Activated CD4-positive, alpha-beta memory T cell treated with anti-CD3 and anti-CD28 coated beads for 36 hours (primary cell): ENCODE measurements at regions not wholly inside any gene's neighbourhood (a gene's known extent, or its start where the extent isn't known, plus 50 kb on each side); places are given as distances from the start of the nearest gene placed in this dataset.

ENCODE experiments used
- CTCF ChIA-PET: fragments of 350-600 bp; sonication (Branson Sonifier 250); formaldehyde crosslinking; loops from one replicate; lab custom pipeline; 2021; ENCODE audit warnings: antibody characterized with exemption, inconsistent platforms; lab: Charles Lee
- POLR2A ChIA-PET: fragments of 350-600 bp; sonication (Branson Sonifier 250); formaldehyde crosslinking; loops from one replicate; lab custom pipeline; 2021; ENCODE audit warnings: antibody characterized with exemption; lab: Charles Lee
- DNase-seq: peaks from one replicate; pipeline ENCODE4 v3.0.0-alpha.2; 2020
- H3K27ac Mint-ChIP-seq: one replicate; pipeline ENCODE4 v1.8.0; 2021; ENCODE audit warnings: mixed read lengths
- H3K27me3 Mint-ChIP-seq: one replicate; pipeline ENCODE4 v1.8.0; 2021; ENCODE audit warnings: mixed read lengths
- H3K36me3 Mint-ChIP-seq: one replicate; pipeline ENCODE4 v1.8.0; 2021; ENCODE audit warnings: mixed read lengths
- H3K4me1 Mint-ChIP-seq: one replicate; pipeline ENCODE4 v1.8.0; 2021; ENCODE audit warnings: low read depth, mixed read lengths
- H3K4me3 Mint-ChIP-seq: one replicate; pipeline ENCODE4 v1.8.0; 2021; ENCODE audit warnings: mild to moderate bottlenecking, mixed read lengths
- H3K9me3 Mint-ChIP-seq: one replicate; pipeline ENCODE4 v1.8.0; 2021; ENCODE audit warnings: mixed read lengths
- intact Hi-C: fragments of 100-400 bp; cut with micrococcal nuclease; formaldehyde crosslinking; loops from one replicate; pipeline ENCODE4 v1.15.1; 2023

- ChIA-PET POLR2A (no interaction called here), CTCF (no interaction called here)
- DNase-seq = no peak
- no peaks in the 10 kb centered on the region for H3K9me3 Mint-ChIP-seq
- no peaks in the 10 kb centered on the region for H3K36me3 Mint-ChIP-seq
- intact Hi-C loops = no loop called here
- no peaks in the 10 kb centered on the region for H3K4me1 Mint-ChIP-seq
- no peak overlapping the region for H3K4me3 Mint-ChIP-seq
- H3K27ac Mint-ChIP-seq = no peak overlapping the region
- peaks cover 17% of the 10 kb centered on the region for H3K27me3 Mint-ChIP-seq
Observed at GRCh38 chr20:21456207-21456606, 57.7 kb downstream of the NKX2-2 start.

DNA sequence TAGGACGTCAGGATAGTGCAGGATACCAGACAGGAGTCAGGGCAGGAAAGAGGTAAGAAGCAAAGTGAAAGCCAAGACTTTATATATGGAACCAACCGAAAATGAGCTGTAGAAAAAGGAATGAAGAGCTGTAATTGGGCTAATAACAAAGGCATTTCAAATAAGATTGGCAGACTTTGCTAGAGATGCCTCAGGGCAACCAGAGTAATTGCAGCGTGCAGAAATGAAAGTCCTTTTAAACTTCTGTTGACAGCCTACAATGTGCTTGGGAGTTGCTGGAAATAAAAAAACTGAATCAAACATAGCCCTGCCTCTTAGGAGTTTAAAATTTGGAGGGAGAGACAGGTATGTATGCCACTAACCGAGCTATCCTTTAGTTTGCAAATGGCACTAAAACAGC, 56.4 kb upstream of the NKX2-4 start:
- no peak overlapping the region for H3K4me3 Mint-ChIP-seq
- H3K4me1 Mint-ChIP-seq = no peaks in the 10 kb centered on the region
- ChIA-PET CTCF (interaction anchor here (0.7 kb wide), 1 partner anchor 218 kb away, joined by 4 read pairs; no protein-coding TSS in a partner anchor), POLR2A (no interaction called here)
- no peak for DNase-seq
- H3K27me3 Mint-ChIP-seq = peaks cover 19% of the 10 kb centered on the region
- H3K27ac Mint-ChIP-seq = no peak overlapping the region
- intact Hi-C loops = no loop called here
- H3K36me3 Mint-ChIP-seq = no peaks in the 10 kb centered on the region
- H3K9me3 Mint-ChIP-seq = no peaks in the 10 kb centered on the region

DNA sequence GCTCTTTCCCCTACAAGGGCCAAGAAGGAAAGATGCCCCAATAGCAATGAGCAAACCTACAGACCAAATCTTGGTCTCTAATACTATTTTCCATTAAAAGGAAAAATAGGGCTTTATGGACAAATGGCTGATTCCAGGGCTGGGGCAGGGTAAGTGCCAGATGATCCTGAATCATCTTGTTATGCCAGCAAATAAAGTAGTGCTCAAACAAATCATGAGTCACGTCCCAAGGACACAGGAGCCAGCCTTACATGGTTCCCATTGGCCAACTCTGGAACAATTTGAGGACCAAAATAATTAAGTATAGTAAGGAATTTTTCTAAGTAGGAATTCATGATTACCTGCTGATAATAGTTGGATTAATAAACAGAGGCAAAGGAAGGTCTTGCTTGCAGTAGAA, 53.2 kb upstream of the NKX2-4 start:
- H3K4me3 Mint-ChIP-seq = no peak overlapping the region
- peaks cover 6% of the 10 kb centered on the region for H3K27me3 Mint-ChIP-seq
- no peak for DNase-seq
- ChIA-PET CTCF (no interaction called here), POLR2A (no interaction called here)
- intact Hi-C loops = no loop called here
- no peaks in the 10 kb centered on the region for H3K4me1 Mint-ChIP-seq
- H3K27ac Mint-ChIP-seq = no peak overlapping the region
- H3K36me3 Mint-ChIP-seq = no peaks in the 10 kb centered on the region
- H3K9me3 Mint-ChIP-seq = no peaks in the 10 kb centered on the region
